ENCODE measurements at regions not wholly inside any gene's neighbourhood (a gene's known extent, or its start where the extent isn't known, plus 50 kb on each side); places are given as distances from the start of the nearest gene placed in this dataset.
"Not testable (repeated sequence)": the region's sequence is repeated elsewhere in the genome, so short reads cannot be mapped to it uniquely, and the experiment has no call there.

- DNase-seq (ENCODE audit: low spot score) = not testable (repeated sequence)
Measured at GRCh38 chr19:40940771-40941170, 50.3 kb upstream of the CYP2B6 start.

GRCh38 chr19:40938007-40938406 is 53.1 kb upstream of the CYP2B6 start:
- DNase-seq (ENCODE audit: low spot score) = not testable (repeated sequence)

- DNase-seq (ENCODE audit: low spot score) = no peak
Measured at GRCh38 chr19:40936755-40937154, 54.3 kb upstream of the CYP2B6 start.

GRCh38 chr19:40933025-40933424 is 51.0 kb upstream of the CYP2A7 start:
- DNase-seq (ENCODE audit: low spot score) = peak; percentile 9

- no peak for DNase-seq (ENCODE audit: low spot score)
Measured at GRCh38 chr19:40932008-40932959, 50.3 kb upstream of the CYP2A7 start.
